GM19023 (cell line): ENCODE measurements at regions not wholly inside any gene's neighbourhood (a gene's known extent, or its start where the extent isn't known, plus 50 kb on each side); places are given as distances from the start of the nearest gene placed in this dataset.

Source experiments
- ATAC-seq: cut with Tn5 transposase; IDR thresholded peaks from one replicate; pipeline ENCODE4 v1.9.1; 2021; ENCODE audit warnings: mild to moderate bottlenecking, moderate library complexity; ENCODE audit not compliant: unreplicated experiment

- no peak for ATAC-seq
Measured at GRCh38 chr18:44467718-44468117, 213.0 kb upstream of the SETBP1 start.

- ATAC-seq: no peak
Measured at GRCh38 chr18:44473394-44474066, 207.2 kb upstream of the SETBP1 start.

- ATAC-seq: no peak
Measured at GRCh38 chr18:44474067-44474411, 206.6 kb upstream of the SETBP1 start.

- no peak for ATAC-seq
Measured at GRCh38 chr18:44474591-44474990, 206.1 kb upstream of the SETBP1 start.

GRCh38 chr18:44482761-44483160, 197.9 kb upstream of the SETBP1 start:
- no peak for ATAC-seq

GRCh38 chr18:44495151-44495550, 185.5 kb upstream of the SETBP1 start:
- no peak for ATAC-seq

GRCh38 chr18:44497311-44497710, 183.4 kb upstream of the SETBP1 start:
- ATAC-seq: no peak

GRCh38 chr18:44497757-44498490, 182.8 kb upstream of the SETBP1 start:
- no peak for ATAC-seq

- ATAC-seq: no peak
Measured at GRCh38 chr18:44500808-44501610, 179.7 kb upstream of the SETBP1 start.

- no peak for ATAC-seq
Measured at GRCh38 chr18:44502221-44502620, 178.5 kb upstream of the SETBP1 start.

- no peak for ATAC-seq
Measured at GRCh38 chr18:44502790-44503189, 177.9 kb upstream of the SETBP1 start.

GRCh38 chr18:44503854-44504253, 176.8 kb upstream of the SETBP1 start:
- no peak for ATAC-seq

GRCh38 chr18:44507729-44508325, 172.9 kb upstream of the SETBP1 start:
- ATAC-seq: peak; percentile 87

- no peak for ATAC-seq
Measured at GRCh38 chr18:44508474-44508873, 172.2 kb upstream of the SETBP1 start.

- no peak for ATAC-seq
Measured at GRCh38 chr18:44509048-44509447, 171.6 kb upstream of the SETBP1 start.

GRCh38 chr18:44510390-44510789, 170.3 kb upstream of the SETBP1 start:
- no peak for ATAC-seq

GRCh38 chr18:44513233-44513632, 167.5 kb upstream of the SETBP1 start:
- no peak for ATAC-seq

- ATAC-seq: no peak
Measured at GRCh38 chr18:44514106-44514505, 166.6 kb upstream of the SETBP1 start.

- no peak for ATAC-seq
Measured at GRCh38 chr18:44514766-44515165, 165.9 kb upstream of the SETBP1 start.

GRCh38 chr18:44516450-44516849, 164.2 kb upstream of the SETBP1 start:
- ATAC-seq: no peak

GRCh38 chr18:44517136-44517535, 163.6 kb upstream of the SETBP1 start:
- ATAC-seq: no peak
